ENCODE measurements at regions not wholly inside any gene's neighbourhood (a gene's known extent, or its start where the extent isn't known, plus 50 kb on each side); places are given as distances from the start of the nearest gene placed in this dataset.

GRCh38 chrX:57822398-57822797, 87.9 kb downstream of the ZXDA start:
- ChIA-PET CTCF (ENCODE audit: low intra/inter-chr PET ratio, low total read pairs) (interaction anchor here (1.4 to 1.8 kb wide), 2 partner anchors 203 to 249 kb away, joined by 3 to 14 read pairs; no protein-coding TSS in a partner anchor), POLR2A (no interaction called here)
- no peaks in the 10 kb centered on the region for H3K4me1 ChIP-seq (ENCODE audit: insufficient read depth, low read length)
- TF ChIP-seq MAZ (IDR thresholded peaks at IDR 0.05; ENCODE audit: borderline replicate concordance, low read depth, low read length) (no peak), MAZ (CRISPR knock-in tag; IDR thresholded peaks at IDR 0.05; ENCODE audit: low read depth) (no peak), CHD2 (IDR thresholded peaks at IDR 0.05; ENCODE audit: low read depth, low read length) (no peak), NCOR1 (IDR thresholded peaks at IDR 0.05; ENCODE audit: borderline replicate concordance, low read length) (no peak)
- DNase-seq (ENCODE audit: low spot score) (no peak), FAIRE-seq (no peak), ATAC-seq (no peak; the same call in 2 of the 3 replicates)
- WGBS (ENCODE audit: low lambda C conversion rate), result 4% methylated on average over 8 of the region's 8 CpGs
- H3K9me3 ChIP-seq (ENCODE audit: low read length), result no peaks in the 10 kb centered on the region
- H4K20me1 ChIP-seq (ENCODE audit: insufficient read depth, low read length), result no peaks in the 10 kb centered on the region
- in situ Hi-C loops (cut with HindIII; ENCODE audit: extremely low pct_ligation_motif_present, low pct_unique_long_range_greater_than_20kb) (loop anchor here (25.0 kb wide), 1 partner anchor 90 kb away; the partner anchor contains the start of gene ZXDA), intact Hi-C loops (cut with micrococcal nuclease; ENCODE audit: unreplicated experiment) (no loop called here)
- H2AFZ ChIP-seq (ENCODE audit: low read length), result no peak overlapping the region
- no peak overlapping the region for H3K9ac ChIP-seq (ENCODE audit: insufficient read depth, low read depth, low read length)
- no peaks in the 10 kb centered on the region for H3K27me3 ChIP-seq (ENCODE audit: control insufficient read depth in 1 of 2, insufficient read depth in 2 of 2, low read length in 2 of 2)
- no peak overlapping the region; a peak in 1 of 6 replicates for H3K4me3 ChIP-seq (replicated peaks in 1 of 3; ENCODE audit: insufficient read depth in 1 of 3, low read depth in 2 of 3, low read length in 3 of 3)
- BruUV-seq (replicated peaks), result no TSS peak
- no peaks in the 10 kb centered on the region for H3K79me2 ChIP-seq (ENCODE audit: insufficient read depth, low read length)
- peak overlapping the region; percentile 32; the same call in 1 of the 2 replicates for H3K4me2 ChIP-seq (ENCODE audit: low read depth, low read length)
- H3K27ac ChIP-seq (ENCODE audit: extremely low read length, insufficient read depth, low read length), result no peak overlapping the region
- no peaks in the 10 kb centered on the region for H3K36me3 ChIP-seq (replicated peaks in 1 of 2; ENCODE audit: control insufficient read depth in 1 of 2, insufficient read depth in 2 of 2, low read length in 2 of 2)

- in situ Hi-C loops (cut with HindIII; ENCODE audit: extremely low pct_ligation_motif_present, low pct_unique_long_range_greater_than_20kb), result loop anchor here (25.0 kb wide), 1 partner anchor 90 kb away; the partner anchor contains the start of gene ZXDA
- H2AFZ ChIP-seq (ENCODE audit: low read length), result no peak overlapping the region
- ATAC-seq (peak; percentile 89), FAIRE-seq (peak; percentile 37), DNase-seq (ENCODE audit: low spot score) (peak; percentile 43)
- no peaks in the 10 kb centered on the region for H3K79me2 ChIP-seq (ENCODE audit: insufficient read depth, low read length)
- ChIA-PET CTCF (ENCODE audit: low intra/inter-chr PET ratio, low total read pairs) (interaction anchor here (0.6 to 1.8 kb wide), 3 partner anchors 108 to 248 kb away, joined by 3 to 14 read pairs (median 3); no protein-coding TSS in a partner anchor), POLR2A (no interaction called here)
- no peaks in the 10 kb centered on the region for H4K20me1 ChIP-seq (ENCODE audit: insufficient read depth, low read length)
- H3K9ac ChIP-seq (ENCODE audit: insufficient read depth, low read depth, low read length), result no peak overlapping the region
- no peaks in the 10 kb centered on the region for H3K4me1 ChIP-seq (ENCODE audit: insufficient read depth, low read length)
- H3K4me3 ChIP-seq (replicated peaks in 1 of 3; ENCODE audit: insufficient read depth in 1 of 3, low read depth in 2 of 3, low read length in 3 of 3), result no peak overlapping the region; a peak in 1 of 6 replicates
- 35% methylated on average over 4 of the region's 8 CpGs for WGBS (ENCODE audit: low lambda C conversion rate)
- intact Hi-C loops (cut with micrococcal nuclease; ENCODE audit: unreplicated experiment), result loop anchor here (1.0 to 2.0 kb wide), 2 partner anchors 97 to 204 kb away; no protein-coding TSS in a partner anchor
- no peak overlapping the region for H3K27ac ChIP-seq (ENCODE audit: extremely low read length, insufficient read depth, low read length)
- no peaks in the 10 kb centered on the region for H3K27me3 ChIP-seq (ENCODE audit: control insufficient read depth in 1 of 2, insufficient read depth in 2 of 2, low read length in 2 of 2)
- H3K4me2 ChIP-seq (ENCODE audit: low read depth, low read length), result peak overlapping the region; percentile 32; the same call in 1 of the 2 replicates
- no peaks in the 10 kb centered on the region for H3K36me3 ChIP-seq (replicated peaks in 1 of 2; ENCODE audit: control insufficient read depth in 1 of 2, insufficient read depth in 2 of 2, low read length in 2 of 2)
- BruUV-seq (replicated peaks), result no TSS peak
- H3K9me3 ChIP-seq (ENCODE audit: low read length), result no peaks in the 10 kb centered on the region
- TF ChIP-seq CTCF (CRISPR knock-in tag; IDR thresholded peaks at IDR 0.05) (peak; percentile 69), GZF1 (CRISPR knock-in tag; IDR thresholded peaks at IDR 0.05) (no peak), STAG1 (CRISPR knock-in tag; IDR thresholded peaks at IDR 0.05) (peak; percentile 76)
Observed at GRCh38 chrX:57821703-57822387, 88.4 kb downstream of the ZXDA start.
